ENCODE measurements at regions not wholly inside any gene's neighbourhood (a gene's known extent, or its start where the extent isn't known, plus 50 kb on each side); places are given as distances from the start of the nearest gene placed in this dataset.

DNA sequence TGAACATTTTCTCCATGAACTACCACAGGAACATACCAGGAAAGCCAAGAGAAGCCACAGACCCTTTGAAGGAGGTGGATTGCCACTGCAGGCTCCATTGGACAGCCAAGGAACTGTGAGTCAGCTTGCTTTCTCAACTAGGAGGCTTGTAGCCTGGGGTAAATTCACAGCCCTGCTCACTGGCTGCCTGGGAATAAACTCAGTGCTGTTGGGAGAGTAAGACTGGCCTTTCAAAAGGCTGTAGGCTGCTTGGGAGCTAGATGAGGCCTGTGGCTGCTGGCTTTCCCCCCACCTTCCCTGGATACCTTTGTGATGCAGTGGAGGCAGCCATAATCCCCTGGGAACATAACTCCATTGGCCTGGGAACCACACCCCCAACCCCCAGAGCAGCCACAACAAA, 223.5 kb upstream of the RBMS3 start:
- DNase-seq (ENCODE audit: low read depth): no peak

DNA sequence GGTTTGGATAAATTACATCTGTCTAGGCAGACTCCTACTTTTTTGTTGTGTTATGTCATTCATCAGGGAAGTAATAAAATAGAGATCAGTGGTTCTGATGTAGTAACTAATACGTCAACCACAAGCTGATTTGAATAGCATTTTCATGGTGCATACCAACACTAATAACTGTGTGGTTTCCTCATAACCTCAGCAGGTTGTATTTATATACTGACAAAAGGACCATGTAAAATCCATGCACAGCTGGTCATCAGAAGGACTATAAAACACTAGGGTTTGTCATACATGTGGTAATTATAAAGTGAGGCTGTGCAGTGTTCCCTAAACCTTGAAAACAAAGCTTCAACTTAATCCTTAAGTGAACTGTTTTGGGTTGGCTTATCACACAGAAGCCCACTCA, 216.8 kb upstream of the RBMS3 start:
- no peak for DNase-seq (ENCODE audit: low read depth)

DNA sequence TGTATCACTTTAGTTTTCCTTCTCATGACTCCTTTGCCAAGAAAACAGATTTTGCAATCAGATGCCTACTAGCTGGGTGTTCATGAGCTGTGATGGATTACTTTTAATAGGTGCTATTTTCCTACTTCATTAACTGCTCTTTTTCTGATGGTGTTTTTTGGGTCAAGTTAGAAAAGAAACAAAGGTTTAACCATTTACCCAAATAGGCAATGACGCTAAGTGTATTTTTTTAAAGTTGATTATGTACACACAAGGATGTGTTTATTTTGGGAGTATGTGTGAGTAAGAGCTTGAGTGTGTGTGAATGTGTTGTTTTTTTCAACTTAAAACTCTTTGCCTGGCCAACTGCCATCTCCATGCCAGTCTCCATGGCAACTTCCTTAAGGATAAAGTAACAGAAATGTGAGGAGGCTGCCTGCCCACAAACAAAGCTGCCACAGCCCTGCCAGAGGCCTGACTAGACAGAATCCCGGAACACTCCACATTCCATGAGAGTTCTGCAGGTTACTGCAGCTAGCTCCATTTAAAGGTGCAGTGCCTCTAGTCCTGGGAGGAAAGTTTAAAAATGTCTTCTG, 215.6 kb upstream of the RBMS3 start:
- DNase-seq (ENCODE audit: low read depth): no peak

DNA sequence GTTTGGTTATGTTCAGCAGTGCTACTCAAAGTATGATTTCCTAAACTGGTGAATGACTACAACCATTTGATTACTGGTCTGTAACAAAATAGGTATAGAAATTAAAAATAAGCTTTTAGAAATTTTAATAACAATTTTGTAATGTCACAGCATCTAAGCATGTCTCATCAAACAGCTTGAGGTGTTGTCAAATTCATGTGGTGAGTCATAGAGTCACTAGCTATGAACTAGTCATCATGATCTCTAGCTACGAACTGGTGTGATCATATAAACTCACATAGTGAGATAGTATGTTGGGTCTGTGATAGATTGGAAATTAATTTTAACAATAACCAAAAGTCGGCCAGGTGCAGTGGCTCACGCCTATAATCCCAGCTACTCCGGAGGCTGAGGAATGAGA, 213.9 kb upstream of the RBMS3 start:
- DNase-seq (ENCODE audit: low read depth): no peak

DNA sequence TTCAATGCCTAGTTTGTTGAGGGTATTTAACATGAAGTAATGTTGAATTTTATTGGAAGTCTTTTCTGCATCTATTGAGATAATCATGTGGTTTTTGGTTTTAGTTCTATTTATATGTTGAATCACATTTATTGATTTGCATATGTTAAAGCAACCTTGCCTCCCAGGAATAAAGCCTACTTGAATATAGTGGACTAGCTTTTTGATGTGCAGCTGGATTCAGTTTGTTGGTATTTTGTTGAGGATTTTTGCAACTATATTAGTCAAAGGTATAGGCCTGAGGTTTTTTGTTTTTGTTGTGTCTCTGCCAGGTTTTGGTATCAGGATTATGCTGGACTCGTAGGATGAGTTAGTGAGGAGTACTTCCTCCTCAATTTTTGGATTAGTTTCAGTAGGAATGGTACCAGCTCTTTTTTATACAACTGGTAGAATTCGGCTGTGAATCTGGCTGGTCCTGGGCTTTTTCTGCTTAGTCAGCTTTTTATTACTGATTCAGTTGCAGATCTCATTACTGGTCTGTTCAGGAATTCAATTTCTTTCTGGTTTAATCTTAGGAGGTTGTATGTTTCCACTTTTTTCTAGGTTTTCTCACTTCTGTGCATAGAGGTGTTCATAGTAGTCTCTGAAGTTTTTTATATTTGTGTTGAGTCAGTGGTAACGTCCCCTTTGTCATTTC, 209.8 kb upstream of the RBMS3 start:
- no peak for DNase-seq (ENCODE audit: low read depth)

DNA sequence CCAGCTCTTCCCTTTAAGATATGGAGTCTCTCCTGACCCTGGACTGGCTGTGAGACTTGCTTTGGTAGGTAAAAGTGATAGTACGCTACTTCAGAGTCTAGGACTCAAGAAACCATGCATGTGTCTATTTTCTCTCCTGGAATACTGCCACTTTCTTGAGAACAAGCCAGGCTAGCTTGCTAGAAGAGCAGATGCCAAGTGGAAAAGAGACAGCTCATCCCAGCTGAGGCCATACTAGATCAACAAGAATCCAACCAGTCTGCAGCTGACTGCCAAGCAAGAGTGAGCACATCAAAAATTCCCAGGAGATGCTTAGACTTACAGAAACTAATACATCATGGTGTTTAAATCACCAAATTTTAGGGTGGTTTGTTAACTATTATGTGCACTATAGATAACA, 208.3 kb upstream of the RBMS3 start:
- DNase-seq (ENCODE audit: low read depth): no peak

DNA sequence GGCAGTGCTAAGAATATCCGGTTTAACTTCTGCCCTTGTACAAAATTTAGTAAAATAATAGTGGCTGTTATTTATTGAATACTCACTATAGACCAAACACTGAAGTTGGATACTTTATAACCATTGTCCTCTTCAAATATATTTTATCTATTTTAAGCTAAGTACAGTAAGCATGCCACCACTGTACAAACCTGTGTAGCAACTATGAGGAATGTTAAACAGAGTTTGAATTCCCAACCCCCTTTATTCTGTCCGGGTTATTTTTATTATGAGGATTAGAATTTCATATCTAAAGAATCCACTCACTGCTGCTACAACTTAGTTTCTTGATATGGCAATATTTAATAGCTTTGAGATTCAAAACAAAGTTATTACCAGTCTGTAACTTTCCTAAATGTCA, 203.5 kb upstream of the RBMS3 start:
- no peak for DNase-seq (ENCODE audit: low read depth)

DNA sequence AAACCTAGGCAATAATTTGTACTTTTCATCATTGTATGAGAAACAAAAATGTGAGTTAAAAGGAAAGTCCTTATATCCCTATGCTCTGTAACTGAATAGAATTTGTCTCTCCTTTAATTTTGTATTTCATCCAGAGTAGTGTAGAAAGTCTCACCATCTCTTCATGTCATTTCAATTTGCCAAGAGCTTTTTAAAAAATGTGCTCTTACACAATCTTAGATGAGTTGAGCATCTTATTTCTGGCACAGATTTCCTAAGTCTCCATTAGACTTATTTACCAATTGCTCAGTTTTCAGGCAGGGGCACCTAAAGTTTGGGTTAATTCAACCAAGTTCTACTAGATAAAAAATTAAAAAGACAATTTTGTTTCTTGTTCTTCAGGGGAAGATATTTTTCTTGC, 201.5 kb upstream of the RBMS3 start:
- no peak for DNase-seq (ENCODE audit: low read depth)

DNA sequence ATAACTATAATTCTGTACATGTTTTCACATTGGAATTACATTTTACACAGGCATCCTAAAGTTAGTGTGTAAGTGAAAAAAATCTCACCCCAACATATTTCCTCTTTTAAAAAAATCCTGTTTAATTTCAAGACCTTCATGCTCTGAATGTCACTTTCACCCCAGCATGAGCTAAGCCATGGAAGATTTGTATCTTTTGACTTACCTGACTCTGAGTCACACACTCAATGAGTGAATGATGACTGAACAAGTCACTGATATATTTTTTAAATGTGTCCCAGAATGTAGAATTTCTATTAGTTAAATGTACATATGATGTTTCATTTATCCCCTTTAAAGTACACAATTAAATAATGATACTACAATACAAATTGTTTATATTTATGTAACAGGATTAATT, 199.9 kb upstream of the RBMS3 start:
- no peak for DNase-seq (ENCODE audit: low read depth)

DNA sequence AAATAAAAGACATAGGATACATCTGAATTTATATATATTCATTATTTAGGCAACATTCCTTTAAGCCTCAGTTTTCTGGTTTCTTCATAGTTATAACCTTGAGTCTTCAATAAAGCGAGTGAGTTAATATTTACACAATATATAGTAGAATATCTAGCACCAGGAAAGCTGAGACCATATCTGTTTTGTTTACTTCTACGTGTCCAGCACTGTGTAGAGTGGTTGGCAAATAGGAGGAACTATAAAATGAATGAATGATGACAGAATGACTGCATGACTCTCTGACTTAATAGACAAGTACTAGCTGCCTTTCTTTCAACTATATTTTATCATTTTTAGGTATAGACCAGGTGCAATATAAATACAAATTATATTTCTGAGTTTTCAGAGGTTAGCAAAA, 197.8 kb upstream of the RBMS3 start:
- no peak for DNase-seq (ENCODE audit: low read depth)

DNA sequence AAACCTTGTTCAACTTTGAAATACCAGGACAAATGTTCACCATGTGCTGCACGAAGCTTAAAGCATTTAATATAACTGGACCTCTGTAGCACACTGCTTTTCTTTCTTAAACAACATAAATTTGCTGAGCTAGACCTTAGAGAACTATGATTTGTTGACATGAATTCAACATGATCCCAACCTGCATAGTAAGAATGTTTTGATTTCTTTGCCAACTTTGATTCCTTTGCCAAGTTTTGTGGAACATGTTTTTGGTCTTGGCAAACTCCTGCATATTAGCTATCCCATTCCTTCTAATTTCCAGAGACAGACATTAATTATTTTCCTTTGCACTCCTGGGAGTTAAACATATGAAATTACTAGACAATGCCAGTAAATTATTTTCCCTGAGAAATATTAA, 197.2 kb upstream of the RBMS3 start:
- no peak for DNase-seq (ENCODE audit: low read depth)

DNA sequence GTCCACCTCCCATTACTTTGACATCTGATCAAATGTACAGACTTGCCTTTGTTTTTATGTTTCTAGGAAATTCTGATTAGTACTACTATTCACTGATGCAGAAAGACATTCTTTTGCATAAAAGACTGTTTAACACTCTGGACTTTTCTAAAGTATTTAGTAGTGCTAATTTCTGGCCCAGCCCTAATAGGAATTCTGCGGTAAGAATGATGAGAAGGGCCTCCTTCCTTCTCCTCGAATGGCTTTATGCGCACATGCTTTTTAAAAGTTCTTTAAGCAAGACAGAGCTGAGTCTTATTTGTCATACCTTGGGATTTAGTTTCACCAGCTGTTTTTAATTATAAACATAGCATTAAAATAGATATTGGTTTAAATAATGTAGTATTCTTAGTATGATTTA, 192.3 kb upstream of the RBMS3 start:
- DNase-seq (ENCODE audit: low read depth): no peak

DNA sequence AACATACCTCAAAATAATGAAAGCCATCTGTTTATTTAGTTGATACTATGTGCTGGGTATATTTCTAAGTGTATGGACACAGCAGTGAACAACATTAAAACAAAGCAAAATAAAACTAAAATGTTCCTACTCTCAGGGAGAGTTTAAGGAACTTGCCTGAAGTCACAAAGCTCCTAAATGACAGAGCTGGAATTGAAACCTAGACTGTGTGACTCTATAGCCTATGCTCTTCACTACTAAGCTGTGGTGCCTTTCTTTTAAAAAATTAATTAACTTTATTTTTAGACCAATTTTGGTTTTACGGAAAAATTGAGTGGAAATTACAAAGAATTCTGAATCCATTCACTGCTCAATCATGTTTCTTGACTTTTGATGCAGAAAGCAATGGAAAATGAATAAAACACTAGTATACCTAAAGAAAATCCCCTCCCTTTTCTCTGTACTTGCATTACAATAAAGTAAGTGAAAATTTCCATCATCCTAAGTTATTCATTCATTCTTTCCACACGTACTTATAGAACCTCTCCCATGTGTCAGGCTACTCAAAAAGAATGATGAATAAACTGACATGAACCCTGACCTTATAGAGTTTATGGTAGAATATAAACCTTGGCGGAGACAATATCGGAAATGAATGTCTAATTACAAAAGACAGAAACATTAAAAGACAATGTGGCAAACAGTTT, 189.8 kb upstream of the RBMS3 start:
- no peak for DNase-seq (ENCODE audit: low read depth)

DNA sequence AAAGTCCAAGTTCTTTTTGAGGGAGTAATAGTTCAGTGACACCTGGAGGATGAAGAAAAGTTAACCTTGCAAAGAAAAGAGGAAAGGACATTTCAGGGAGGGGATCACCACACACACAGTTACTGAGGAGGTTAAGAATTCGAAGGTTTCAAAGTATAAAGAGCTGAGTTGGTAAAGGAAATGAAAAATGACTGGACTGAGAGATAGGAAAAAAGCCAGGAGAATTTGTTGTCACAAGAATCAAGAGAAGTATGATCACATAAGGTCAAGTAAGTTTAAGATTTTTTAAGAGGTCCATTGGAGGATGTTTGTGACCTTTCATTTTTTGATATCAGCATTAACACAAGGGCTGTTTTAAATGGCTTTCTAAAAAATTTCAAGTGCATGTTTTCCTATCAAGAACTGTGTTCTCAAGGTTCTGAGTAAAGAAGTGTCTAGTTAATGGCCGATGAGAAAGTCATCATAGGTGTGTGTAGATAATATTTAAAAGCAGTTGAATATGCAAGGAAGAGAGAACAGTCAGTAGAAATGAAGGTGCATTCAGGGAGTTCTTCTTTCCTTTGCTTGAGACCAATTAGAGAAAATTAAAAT, 189.2 kb upstream of the RBMS3 start:
- DNase-seq (ENCODE audit: low read depth): no peak

DNA sequence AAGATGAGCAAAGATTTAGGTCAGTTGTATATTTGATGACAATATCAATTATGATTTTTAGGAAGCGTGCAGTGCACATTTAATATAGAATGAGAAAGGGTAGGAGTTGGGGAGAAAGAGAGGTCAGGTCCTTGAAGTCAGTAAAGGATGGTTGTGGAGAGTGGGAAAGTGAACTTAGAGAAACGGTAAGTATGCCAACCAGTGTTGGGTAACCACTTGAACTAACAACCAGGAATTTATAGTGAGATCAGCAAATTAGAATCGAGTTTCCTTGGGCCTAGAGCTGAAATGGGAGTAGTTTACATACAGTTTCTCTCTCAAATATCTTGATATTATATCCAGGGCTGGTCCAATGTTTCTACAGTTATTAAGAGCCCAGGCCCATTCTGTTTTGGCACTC, 188.5 kb upstream of the RBMS3 start:
- DNase-seq (ENCODE audit: low read depth): no peak

DNA sequence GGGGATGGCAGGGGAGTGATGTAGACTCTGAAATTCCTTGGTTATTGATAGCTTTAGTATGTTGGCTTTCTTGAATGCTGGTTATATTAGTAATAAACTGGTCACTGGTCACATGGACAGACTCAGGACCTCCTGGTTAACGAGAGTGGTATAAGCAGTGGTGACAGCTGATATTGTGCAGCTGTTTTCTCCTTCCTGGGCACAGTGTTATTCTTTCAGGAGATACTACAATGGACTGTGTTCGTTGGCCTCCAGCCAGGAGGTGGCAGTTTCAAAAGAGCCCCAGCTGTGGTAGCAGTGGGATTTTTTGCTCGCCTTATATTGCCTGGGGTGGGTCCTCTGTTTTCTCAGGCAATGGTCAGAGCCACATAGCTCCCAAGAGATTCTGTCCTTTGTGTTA, 181.6 kb upstream of the RBMS3 start:
- DNase-seq (ENCODE audit: low read depth): no peak

DNA sequence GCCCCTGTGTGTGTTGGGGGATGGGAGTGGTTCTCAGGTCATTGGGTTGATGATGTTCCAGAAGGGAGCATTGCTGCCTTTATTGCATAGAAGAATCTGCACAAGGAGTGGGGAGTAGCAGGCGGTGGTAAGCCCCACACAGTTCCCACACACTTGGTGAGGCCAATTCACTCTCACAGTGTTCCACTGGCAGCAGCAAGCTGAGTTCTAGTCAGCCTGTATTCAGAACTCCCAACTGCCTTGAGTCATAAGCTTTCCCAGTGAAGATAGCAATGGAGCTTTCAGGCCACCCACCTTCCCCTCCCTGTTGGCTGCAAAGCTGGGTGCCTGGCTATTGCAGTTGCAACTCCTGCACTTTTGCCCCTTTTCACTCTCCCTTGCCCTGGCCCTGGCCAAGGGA, 181.1 kb upstream of the RBMS3 start:
- DNase-seq (ENCODE audit: low read depth): no peak

DNA sequence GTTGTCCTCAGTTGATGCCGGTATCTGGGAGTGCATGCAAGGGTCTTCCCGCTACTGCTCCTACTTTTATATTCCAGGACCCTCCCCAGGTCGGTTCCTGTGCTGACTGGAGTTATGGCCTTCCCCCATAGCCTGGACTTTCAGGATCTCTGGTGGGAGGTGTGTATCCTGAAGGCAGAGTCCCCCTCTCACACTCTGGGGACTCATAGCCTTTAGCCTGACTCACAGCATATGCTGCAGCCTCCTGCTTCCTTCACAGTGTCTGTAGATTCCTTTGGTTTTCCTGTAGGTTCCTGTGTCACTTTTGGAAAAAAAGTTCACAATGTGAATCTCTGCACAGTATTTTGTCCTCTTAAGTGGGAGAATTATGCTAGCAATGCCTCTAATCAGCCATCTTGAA, 180.6 kb upstream of the RBMS3 start:
- no peak for DNase-seq (ENCODE audit: low read depth)

DNA sequence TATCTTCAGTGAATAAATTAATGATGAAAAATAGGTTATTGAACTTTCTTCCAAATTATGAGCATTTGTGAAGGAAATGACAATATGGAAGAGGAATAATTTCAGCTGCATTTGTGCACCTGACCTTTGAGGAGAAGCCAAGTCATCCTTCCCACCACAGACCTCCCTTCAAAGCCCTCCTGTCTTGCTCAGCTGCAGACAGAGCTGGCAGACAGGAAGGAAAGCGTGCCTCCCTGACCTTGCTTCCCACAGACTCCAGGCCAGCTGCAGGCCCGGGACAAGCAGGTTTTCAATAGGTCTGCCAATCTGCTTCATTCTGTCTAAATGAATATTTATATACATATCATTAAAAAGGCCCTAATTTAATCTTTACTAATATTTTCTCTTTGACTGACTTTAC, 152.9 kb upstream of the RBMS3 start:
- no peak for DNase-seq (ENCODE audit: low read depth)

DNA sequence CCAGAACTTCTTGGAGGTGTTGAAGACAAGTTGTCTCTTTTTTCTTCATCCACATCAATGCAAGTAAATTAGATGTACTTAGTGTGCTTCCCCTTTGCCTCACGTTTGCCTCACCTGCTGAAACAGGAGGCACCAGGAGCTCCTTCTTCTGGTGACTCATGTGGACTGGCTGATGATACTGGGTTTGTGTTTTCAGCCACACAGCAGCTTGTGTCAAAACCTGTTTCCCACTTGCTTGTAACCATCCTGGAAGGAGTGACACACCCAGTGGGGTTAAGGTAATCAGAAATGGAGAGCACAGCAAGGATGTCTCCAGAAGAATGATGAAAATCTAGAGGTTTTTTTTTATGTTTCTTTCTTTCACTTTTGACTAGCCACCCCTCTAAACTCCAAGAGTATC, 143.3 kb upstream of the RBMS3 start:
- DNase-seq (ENCODE audit: low read depth): no peak

DNA sequence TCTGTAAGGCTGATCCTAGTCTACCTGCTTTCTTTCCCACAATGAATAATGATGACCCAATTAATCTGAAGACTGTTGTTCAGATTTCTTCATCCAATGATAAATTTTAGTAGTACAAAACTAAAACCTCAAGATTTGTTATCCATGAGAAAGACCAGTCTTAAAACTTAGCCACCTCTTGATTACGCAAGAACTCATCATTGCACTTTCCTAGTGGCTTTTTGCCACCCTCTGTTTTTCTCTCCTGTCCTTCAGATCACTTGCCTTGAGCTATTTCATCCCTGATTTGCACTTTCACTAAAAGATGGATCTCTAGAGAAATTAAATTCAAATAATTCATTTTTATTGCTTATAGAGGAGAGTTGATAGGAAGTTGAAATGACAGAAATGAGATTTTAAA, 142.7 kb upstream of the RBMS3 start:
- DNase-seq (ENCODE audit: low read depth): no peak

DNA sequence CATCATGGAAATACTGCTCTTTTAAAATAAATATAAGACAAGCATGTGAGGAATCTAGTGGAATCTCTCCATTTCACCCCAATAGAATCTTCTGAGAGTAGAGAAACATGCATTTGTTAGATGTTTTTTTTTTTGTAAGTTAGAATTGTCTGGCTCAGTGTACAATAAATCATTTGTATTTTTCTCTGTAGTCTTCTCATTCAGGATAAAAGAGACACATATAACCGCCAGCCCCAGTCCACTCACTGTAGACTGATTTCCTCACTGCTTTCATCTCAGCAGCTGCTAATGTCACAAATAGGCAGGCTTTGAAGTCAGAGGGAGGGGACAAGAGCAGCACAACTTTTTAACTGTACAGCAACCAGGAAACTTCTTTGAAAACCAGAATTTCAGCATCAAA, 140.2 kb upstream of the RBMS3 start:
- no peak for DNase-seq (ENCODE audit: low read depth)

DNA sequence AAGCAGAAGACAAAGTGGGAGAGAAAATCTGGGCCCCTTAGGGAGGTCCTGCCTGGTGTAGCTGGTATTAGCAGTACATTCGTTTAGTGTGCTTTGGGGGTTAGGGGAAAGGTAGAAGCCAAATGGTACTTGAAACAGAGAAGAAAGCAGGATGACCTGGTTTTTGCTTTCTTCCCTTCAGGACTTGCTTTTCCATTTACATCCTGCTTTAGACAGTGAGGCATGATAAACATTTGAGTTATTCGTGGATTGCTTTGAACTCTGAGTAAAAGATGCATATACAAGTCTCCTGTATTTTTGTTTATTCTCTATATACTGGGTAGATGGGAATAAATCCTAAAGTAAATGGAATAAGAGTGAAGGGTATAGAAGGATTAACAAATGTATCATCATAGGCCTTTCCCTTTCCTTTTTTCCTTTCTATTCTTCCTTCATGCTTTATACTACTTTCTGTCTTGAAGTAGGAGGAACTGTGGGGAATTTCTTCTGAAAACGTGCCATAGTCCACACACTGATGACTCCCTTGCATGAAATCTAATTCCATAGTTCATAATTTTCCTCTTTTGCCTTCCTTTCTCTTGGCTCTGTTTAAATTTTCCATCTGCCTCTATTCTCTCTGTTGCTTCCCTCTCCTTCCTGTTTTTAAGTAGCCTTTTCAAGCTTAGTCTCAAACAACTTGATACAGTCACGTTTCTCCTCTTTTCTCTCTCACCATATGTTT, 139.5 kb upstream of the RBMS3 start:
- no peak for DNase-seq (ENCODE audit: low read depth)
